Smooth muscle cell (in vitro differentiated cells): ENCODE measurements at regions not wholly inside any gene's neighbourhood (a gene's known extent, or its start where the extent isn't known, plus 50 kb on each side); places are given as distances from the start of the nearest gene placed in this dataset.
A peak's percentile ranks its signal among the peaks of the same experiment; 100 is the strongest.

Experiments used
- DNase-seq: peaks from one replicate; lab custom pipeline; 2025; ENCODE audit not compliant: unreplicated experiment; lab: John Stamatoyannopoulos, UW
- H2AFZ ChIP-seq: fragments of 200-600 bp; sonication (generic); 2 replicates; pipeline ENCODE4 v1.6.0; 2016; ENCODE audit warnings: antibody characterized with exemption, low read depth, mild to moderate bottlenecking
- H3F3A ChIP-seq: fragments of 200-600 bp; sonication (generic); 2 replicates; pipeline ENCODE4 v1.6.0; 2017; ENCODE audit warnings: antibody characterized with exemption, low read depth
- H3K27ac ChIP-seq: fragments of 200-600 bp; sonication (generic); 2 replicates; pipeline ENCODE4 v1.5.1; 2016; ENCODE audit warnings: low read depth, mild to moderate bottlenecking
- H3K27me3 ChIP-seq: fragments of 200-600 bp; sonication (generic); 2 replicates; pipeline ENCODE4 v1.6.1; 2016; ENCODE audit warnings: low read depth, mild to moderate bottlenecking
- H3K36me3 ChIP-seq: fragments of 200-600 bp; sonication (generic); 2 replicates; pipeline ENCODE4 v1.5.1; 2016; ENCODE audit warnings: low read depth
- H3K4me1 ChIP-seq: fragments of 200-600 bp; sonication (generic); 2 replicates; pipeline ENCODE4 v1.5.1; 2016; ENCODE audit warnings: low read depth
- H3K4me2 ChIP-seq: fragments of 200-600 bp; sonication (generic); 2 replicates; pipeline ENCODE4 v1.6.0; 2016; ENCODE audit warnings: mild to moderate bottlenecking
- H3K4me3 ChIP-seq: fragments of 200-600 bp; sonication (generic); 2 replicates; pipeline ENCODE4 v1.5.1; 2016; ENCODE audit warnings: mild to moderate bottlenecking
- H3K79me2 ChIP-seq: fragments of 200-600 bp; sonication (generic); 2 replicates; pipeline ENCODE4 v1.6.0; 2016; ENCODE audit warnings: low read depth, mild to moderate bottlenecking
- H3K9ac ChIP-seq: fragments of 200-600 bp; sonication (generic); 2 replicates; pipeline ENCODE4 v1.6.0; 2016; ENCODE audit warnings: low read depth
- H3K9me3 ChIP-seq: fragments of 200-600 bp; sonication (generic); replicated peaks from 2 replicates; pipeline ENCODE4 v1.5.1; 2016; ENCODE audit warnings: low read depth
- H4K20me1 ChIP-seq: fragments of 200-600 bp; sonication (generic); 2 replicates; pipeline ENCODE4 v1.6.0; 2016; ENCODE audit warnings: low read depth
- WGBS: methylation state at CpG from one replicate; pipeline ENCODE4 v1.1.7; 2016; ENCODE audit warnings: low lambda C conversion rate; 5-methylcytosine and 5-hydroxymethylcytosine counted together
- TF ChIP-seq, protein P1 (sequence below): fragments of 200-600 bp; sonication (generic); IDR thresholded peaks from 2 replicates; pipeline ENCODE4 v1.5.1; 2017; ENCODE audit warnings: borderline replicate concordance, mild to moderate bottlenecking, antibody characterized with exemption; ENCODE audit not compliant: insufficient read depth, poor library complexity, severe bottlenecking

DNA sequence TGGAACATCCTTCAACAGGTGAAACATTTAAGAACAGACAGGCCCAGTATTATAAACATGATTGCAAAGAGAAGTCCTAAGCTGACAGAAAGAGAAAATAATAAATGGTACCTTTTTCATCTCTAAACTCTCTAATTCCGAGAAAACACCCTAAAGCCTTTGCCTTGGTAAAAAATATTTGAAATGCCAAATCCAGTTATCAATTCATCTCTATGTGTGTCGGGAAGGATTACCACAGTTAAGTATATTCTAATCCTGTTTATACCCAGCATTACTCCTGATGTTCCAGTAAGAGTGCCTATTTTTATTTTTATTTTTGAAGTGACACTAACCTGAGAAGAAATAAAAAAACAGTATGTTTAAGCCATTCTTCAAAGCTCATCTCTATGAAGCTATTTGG is 219.3 kb upstream of the NANOGP8 start:
- Histone ChIP-seq H3K79me2 (no peaks in the 10 kb centered on the region), H3K9ac (peak overlapping the region; percentile 35), H3K4me1 (peaks cover 21% of the 10 kb centered on the region), H3K27me3 (no peaks in the 10 kb centered on the region), H3K4me2 (peak overlapping the region; percentile 57), H3K27ac (peak overlapping the region; percentile 86), H3F3A (peaks cover 11% of the 10 kb centered on the region), H4K20me1 (no peaks in the 10 kb centered on the region), H3K9me3 (no peaks in the 10 kb centered on the region), H3K4me3 (no peak overlapping the region), H3K36me3 (no peaks in the 10 kb centered on the region), H2AFZ (no peak overlapping the region)
- DNase-seq = no peak
- WGBS = 47% methylated on average over 2 of the region's 2 CpGs
- TF ChIP-seq, protein P1, sequence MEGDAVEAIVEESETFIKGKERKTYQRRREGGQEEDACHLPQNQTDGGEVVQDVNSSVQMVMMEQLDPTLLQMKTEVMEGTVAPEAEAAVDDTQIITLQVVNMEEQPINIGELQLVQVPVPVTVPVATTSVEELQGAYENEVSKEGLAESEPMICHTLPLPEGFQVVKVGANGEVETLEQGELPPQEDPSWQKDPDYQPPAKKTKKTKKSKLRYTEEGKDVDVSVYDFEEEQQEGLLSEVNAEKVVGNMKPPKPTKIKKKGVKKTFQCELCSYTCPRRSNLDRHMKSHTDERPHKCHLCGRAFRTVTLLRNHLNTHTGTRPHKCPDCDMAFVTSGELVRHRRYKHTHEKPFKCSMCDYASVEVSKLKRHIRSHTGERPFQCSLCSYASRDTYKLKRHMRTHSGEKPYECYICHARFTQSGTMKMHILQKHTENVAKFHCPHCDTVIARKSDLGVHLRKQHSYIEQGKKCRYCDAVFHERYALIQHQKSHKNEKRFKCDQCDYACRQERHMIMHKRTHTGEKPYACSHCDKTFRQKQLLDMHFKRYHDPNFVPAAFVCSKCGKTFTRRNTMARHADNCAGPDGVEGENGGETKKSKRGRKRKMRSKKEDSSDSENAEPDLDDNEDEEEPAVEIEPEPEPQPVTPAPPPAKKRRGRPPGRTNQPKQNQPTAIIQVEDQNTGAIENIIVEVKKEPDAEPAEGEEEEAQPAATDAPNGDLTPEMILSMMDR = no peak

DNA sequence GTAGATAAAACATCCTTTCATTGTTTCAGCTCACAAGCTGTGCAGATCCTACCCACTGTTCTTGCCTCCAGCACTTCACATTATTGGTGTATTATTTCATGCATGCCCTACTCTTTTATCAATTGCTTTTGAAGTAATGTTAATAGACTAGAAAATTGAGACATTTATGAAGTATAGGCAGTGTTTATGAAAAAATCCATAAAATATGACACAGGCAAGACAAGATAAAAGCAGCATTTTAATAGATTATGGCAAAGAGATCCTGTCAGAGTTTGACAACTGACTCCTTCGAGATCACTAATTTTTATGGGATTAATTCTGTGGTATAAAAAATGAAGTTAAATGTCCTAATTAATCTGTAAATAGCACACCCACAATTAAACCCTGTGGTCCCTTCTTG is 217.2 kb upstream of the NANOGP8 start:
- Histone ChIP-seq H4K20me1 (no peaks in the 10 kb centered on the region), H3K27me3 (no peaks in the 10 kb centered on the region), H3K9me3 (no peaks in the 10 kb centered on the region), H3K9ac (no peak overlapping the region), H3F3A (peaks cover 11% of the 10 kb centered on the region), H3K27ac (no peak overlapping the region), H3K4me3 (no peak overlapping the region), H3K36me3 (no peaks in the 10 kb centered on the region), H3K4me1 (peaks cover 21% of the 10 kb centered on the region), H3K79me2 (no peaks in the 10 kb centered on the region), H3K4me2 (no peak overlapping the region), H2AFZ (no peak overlapping the region)
- no peak for DNase-seq
- TF ChIP-seq, protein P1 = no peak
- WGBS = 94% methylated on average over 1 of the region's 1 CpG

DNA sequence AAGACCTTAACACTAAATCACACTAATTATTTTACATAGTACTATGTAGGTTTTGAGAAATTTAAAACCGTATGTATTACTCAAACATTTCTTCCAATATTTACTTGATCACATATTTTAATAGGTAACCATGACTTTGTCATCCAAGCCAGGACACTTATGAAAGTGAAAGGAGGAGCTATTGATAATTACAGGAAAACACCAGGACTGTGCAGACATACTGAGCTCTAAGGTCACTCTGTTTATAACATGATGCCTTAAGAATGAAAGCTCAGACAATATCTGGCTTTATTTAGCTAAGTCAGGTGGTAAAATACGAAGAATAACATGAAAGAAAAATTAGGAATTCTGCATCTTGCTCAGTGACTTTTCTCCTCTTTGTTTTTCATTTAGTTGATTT is 216.0 kb upstream of the NANOGP8 start:
- DNase-seq = no peak
- no peaks in the 10 kb centered on the region for H3K36me3 ChIP-seq
- no peak overlapping the region for H3K9ac ChIP-seq
- no peak overlapping the region for H2AFZ ChIP-seq
- no peaks in the 10 kb centered on the region for H3K79me2 ChIP-seq
- no peaks in the 10 kb centered on the region for H4K20me1 ChIP-seq
- H3K4me1 ChIP-seq = peaks cover 14% of the 10 kb centered on the region
- H3K9me3 ChIP-seq = no peaks in the 10 kb centered on the region
- peaks cover under 1% of the 10 kb centered on the region for H3F3A ChIP-seq
- no peak overlapping the region for H3K27ac ChIP-seq
- no peak overlapping the region for H3K4me3 ChIP-seq
- no peak overlapping the region for H3K4me2 ChIP-seq
- 92% methylated on average over 2 of the region's 2 CpGs for WGBS
- H3K27me3 ChIP-seq = no peaks in the 10 kb centered on the region
- TF ChIP-seq, protein P1 = no peak

DNA sequence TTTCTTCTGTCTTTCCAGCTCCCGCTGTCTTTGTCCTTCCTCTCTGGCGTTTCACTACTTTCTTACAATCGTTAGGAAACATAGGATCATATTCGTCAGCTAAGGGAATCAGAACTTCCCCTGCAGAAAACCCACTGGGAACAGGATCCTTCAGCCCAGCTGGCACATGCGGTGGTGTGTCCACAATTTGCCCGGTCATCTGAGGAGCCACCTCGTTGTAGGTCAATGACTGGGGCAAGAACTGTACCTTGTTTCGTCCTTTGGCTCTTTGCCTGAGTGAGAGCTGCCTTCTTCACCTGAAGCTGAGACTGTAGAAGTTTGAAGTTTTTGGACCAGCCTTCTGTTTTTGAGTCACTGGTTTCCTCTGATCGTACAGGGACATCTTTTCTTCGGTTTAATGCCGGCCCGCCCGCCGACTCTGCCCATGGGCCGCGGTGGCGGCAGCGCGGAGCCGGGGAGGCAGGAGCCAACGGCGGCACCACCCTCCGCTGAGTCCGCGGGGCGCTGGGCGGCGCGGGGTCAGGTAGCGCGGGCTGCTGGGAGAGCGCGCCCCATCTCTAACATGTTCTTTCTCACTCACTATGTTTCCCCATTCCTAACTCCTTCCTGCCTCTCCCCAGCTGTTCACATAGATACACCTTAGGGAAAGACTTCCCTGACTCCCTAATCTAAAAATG is 214.1 kb upstream of the NANOGP8 start:
- WGBS = 98% methylated on average over 33 of the region's 33 CpGs
- H3K36me3 ChIP-seq = no peaks in the 10 kb centered on the region
- DNase-seq = no peak

More for the DNA sequence above, 214.1 kb upstream of the NANOGP8 start:
- no peak overlapping the region for H3K4me2 ChIP-seq
- no peaks in the 10 kb centered on the region for H3K9me3 ChIP-seq
- H3F3A ChIP-seq = no peaks in the 10 kb centered on the region
- no peak overlapping the region for H3K27ac ChIP-seq
- no peak overlapping the region for H3K9ac ChIP-seq
- H3K79me2 ChIP-seq = no peaks in the 10 kb centered on the region
- H3K27me3 ChIP-seq = no peaks in the 10 kb centered on the region
- H3K4me1 ChIP-seq = no peaks in the 10 kb centered on the region
- no peak overlapping the region for H3K4me3 ChIP-seq
- TF ChIP-seq, protein P1 = no peak
- no peaks in the 10 kb centered on the region for H4K20me1 ChIP-seq
- H2AFZ ChIP-seq = no peak overlapping the region
